GM21528 (cell line): ENCODE measurements at regions not wholly inside any gene's neighbourhood (a gene's known extent, or its start where the extent isn't known, plus 50 kb on each side); places are given as distances from the start of the nearest gene placed in this dataset.
"Not testable (repeated sequence)": the region's sequence is repeated elsewhere in the genome, so short reads cannot be mapped to it uniquely, and the experiment has no call there.

ENCODE experiments used
- ATAC-seq: cut with Tn5 transposase; IDR thresholded peaks from one replicate; pipeline ENCODE4 v1.9.1; 2021; ENCODE audit warnings: mild to moderate bottlenecking, moderate library complexity; ENCODE audit not compliant: unreplicated experiment, low FRiP score

DNA sequence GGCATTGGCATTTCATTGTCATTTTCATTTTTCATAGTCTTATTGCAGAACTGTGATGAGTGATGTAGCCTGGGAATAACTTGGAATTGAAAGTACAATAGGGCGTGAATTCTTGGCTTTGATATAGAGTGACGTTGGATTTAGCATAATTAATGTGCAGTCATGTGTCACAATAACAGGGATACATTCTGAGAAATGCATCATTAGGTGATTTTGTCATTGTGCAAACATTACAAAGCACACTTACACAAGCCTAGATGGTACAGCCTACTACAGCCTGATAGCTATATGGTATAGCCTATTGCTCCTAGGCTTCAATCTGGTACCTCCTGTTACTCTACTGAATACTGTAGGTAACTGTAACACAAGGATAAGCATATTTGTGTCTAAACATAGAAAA lies 300.8 kb downstream of the DTHD1 start:
- no peak for ATAC-seq

DNA sequence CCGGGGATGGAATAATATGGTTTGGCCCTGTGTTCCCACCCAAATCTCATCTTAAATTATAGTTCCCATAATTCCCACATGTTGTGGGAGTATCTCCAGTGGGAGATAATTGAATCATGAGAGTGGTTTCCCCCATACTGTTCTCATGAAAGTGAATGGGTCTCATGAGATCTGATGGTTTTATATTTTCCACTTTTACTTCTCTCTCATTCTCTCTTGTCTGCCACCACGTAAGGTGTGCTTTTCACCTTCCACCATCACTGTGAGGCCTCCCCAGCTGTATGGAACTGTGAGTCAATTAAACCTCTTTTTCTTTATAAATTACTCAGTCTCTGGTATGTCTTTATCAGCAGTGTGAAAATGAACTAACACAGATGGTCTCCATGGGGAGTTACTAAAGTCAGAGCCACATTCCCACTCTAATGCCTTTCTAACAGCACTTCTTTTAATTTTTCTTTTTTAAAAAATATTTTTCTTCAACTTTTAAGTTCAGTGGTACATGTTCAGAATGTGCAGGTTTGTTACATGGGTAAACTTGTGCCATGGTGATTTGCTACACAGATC lies 306.6 kb downstream of the DTHD1 start:
- ATAC-seq = no peak

- no peak for ATAC-seq
Observed at GRCh38 chr4:36590343-36590742, 308.9 kb downstream of the DTHD1 start.

DNA sequence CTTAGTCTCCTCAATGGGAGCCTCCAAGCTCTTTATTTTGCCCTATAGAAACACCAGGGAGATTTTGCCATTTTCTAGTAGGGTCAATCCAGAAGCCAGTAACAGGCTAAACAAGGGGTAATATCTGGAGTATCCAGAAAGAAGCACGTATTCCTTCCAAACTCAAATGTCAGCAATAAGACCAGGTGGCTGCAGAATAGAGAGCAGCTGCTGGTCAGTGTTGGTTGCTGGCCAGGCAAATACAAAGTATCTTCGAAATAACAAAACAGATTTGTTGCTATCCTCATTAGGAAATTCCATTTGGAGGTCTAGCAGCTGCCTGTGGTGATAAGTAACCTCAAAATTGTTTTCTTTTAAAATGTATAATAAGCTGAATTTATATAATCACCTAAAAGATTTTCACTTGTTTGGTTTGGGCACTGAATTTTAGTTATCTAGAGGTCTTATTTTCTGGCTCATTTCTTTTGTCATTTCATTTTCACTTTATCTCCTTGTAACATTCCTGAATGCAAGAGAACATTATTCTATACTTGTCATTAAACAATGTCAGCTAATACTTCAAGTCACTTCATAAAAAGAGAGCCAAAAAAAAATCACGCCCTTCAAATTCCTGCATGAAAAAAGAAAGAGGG lies 320.6 kb downstream of the DTHD1 start:
- no peak for ATAC-seq

GRCh38 chr4:36609661-36610060 lies 328.2 kb downstream of the DTHD1 start:
- no peak for ATAC-seq

DNA sequence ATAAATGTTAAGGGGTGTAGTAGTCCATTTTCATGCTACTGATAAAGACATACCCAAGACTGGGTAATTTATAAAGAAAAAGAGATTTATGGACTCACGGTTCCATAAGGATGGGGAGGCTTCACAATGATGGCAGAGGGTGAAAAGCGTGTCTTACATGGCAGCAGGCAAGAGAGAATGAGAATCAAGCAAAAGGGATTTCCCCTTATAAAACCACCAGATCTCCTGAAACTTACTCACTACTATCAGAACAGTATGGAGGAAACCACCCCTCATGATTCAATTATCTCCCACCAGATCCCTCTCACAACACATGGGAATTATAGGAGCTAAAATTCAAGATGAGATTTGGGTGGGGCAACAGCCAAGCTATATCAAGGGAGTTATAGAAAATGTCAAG lies 329.2 kb downstream of the DTHD1 start:
- no peak for ATAC-seq

- ATAC-seq = not testable (repeated sequence)
Observed at GRCh38 chr4:36613142-36613541, 331.7 kb downstream of the DTHD1 start.

DNA sequence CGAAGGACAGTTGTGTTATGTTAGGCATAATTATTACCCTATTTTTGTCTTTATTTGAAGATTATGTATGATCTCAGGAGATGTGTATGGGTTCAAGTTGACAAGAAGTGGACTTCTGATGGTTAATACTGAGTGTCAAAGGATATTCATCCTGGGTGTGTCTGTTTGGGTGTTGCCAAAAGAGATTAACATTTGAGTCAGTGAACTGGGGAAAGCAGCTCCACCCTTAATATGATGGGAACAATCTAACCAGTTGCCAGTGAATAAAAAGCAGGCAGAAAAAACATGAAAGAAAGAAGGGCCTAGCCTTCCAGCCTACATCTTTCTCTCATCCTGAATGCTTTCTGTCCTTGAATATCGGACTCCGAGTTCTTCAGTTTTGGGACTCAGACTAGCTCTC lies 332.6 kb downstream of the DTHD1 start:
- no peak for ATAC-seq

GRCh38 chr4:36618102-36618501 lies 336.7 kb downstream of the DTHD1 start:
- ATAC-seq = no peak

DNA sequence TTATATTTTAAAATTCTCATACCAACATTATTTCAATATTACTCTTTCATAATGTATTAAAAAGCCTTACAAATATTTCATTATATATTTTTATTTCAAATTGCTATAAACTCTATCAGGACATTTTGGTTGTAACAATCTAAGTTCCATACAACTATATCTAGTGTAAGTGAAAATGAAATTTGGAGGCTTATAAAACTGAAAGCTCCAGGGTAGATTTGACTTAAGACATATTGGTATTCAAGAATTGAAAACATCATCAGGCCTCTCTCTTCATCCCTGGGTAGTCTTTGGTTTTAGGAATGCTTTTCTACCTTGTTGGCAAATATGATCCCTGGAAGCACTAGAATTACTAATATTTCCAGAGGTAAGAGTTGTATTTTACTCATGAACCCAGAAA lies 342.6 kb downstream of the DTHD1 start:
- no peak for ATAC-seq

GRCh38 chr4:36638273-36638811 lies 356.9 kb downstream of the DTHD1 start:
- ATAC-seq = no peak

GRCh38 chr4:36640876-36641275 lies 359.5 kb downstream of the DTHD1 start:
- no peak for ATAC-seq

- ATAC-seq = peak; percentile 97
Observed at GRCh38 chr4:36651253-36651652, 369.8 kb downstream of the DTHD1 start.

GRCh38 chr4:36652857-36653256 lies 371.4 kb downstream of the DTHD1 start:
- no peak for ATAC-seq

DNA sequence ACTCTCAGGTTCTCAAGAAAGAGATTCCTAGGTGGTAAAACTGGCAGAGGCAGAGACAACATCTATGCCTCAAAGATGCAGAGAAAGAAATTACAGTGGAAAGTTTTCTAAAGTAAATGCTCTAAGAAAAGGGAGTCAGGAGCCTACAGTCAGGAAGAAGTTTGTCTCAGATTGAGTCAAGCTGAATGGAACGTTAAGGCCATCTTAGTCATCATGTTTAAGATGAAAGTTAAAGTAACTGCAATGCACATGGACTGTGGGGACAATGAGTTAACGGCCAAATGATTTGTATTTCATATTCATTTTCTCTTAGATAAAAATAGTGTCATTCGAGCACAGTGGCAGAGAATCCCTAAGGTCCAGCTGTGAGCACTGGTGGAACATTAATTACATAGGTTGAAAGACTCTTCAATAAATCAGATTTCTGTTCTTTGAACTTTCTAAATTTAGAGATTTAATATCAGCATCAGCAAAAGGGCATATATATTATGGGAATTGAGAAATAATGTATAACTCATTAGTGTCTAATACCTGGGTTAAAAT lies 384.6 kb downstream of the DTHD1 start:
- no peak for ATAC-seq

DNA sequence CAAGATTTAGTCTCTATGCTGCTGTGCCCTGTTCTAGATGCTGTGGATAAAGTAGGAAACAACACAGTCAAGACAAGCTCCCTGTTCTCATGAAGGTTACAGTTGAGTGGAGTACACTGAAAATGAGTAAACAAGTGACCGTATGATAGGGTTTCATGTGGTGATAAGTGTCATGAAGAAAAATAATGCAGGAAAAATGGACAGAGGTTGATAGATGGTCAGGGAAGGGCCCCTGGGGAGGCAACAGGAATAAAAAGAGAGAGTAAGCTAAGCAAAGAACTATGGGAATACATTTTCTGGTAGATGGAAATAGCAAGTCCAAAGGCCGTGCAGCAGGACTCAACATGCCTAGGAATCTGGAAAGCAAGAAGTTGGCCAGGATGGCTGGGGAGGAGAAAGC lies 394.0 kb downstream of the DTHD1 start:
- ATAC-seq = no peak

- ATAC-seq = no peak
Observed at GRCh38 chr4:36676139-36677050, 395.0 kb downstream of the DTHD1 start.

DNA sequence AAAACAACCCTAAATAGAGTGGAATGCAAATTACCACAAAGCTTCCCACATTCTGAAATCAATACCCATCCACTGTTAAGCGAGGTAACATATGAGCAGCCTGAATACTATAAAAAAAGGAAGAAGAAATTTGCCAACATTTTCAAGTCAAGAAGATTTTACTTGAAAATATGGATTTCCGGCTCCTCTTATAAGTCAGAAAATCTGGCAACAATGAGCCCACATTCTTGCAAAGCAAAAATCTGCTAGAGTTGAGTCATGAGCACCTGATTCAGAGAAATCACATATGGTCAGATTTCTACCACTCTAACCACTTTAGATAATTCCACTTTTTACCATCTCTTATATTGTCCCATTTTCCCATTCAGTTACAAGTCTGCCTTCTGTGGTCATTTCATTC lies 395.7 kb downstream of the DTHD1 start:
- ATAC-seq = no peak

- no peak for ATAC-seq
Observed at GRCh38 chr4:36677874-36678273, 396.5 kb downstream of the DTHD1 start.

- no peak for ATAC-seq
Observed at GRCh38 chr4:36687681-36688080, 406.3 kb downstream of the DTHD1 start.

DNA sequence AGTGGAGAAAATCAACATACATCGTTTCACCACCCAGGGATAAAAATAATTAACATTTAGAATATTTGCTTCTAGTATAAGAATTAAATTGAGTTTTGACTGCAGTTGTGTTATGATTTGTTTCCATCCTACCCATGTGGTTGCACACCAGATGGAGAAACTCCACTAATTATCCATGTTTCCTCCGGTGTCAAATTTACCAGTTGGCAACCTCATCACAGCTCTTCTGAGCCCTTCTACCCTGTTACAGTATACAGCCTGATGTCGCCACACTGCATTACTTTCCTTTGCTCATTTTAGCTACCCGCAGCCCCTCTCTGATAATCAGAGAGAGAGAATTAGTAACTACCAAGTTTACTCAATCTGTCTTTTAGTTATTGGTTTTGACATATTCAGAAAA lies 411.2 kb downstream of the DTHD1 start:
- ATAC-seq = no peak
